HG03571 (cell line): ENCODE measurements at regions not wholly inside any gene's neighbourhood (a gene's known extent, or its start where the extent isn't known, plus 50 kb on each side); places are given as distances from the start of the nearest gene placed in this dataset.
"Not testable (repeated sequence)": the region's sequence is repeated elsewhere in the genome, so short reads cannot be mapped to it uniquely, and the experiment has no call there.

Source experiments
- ATAC-seq: cut with Tn5 transposase; IDR thresholded peaks from one replicate; pipeline ENCODE4 v1.9.1; 2021; ENCODE audit not compliant: unreplicated experiment

DNA sequence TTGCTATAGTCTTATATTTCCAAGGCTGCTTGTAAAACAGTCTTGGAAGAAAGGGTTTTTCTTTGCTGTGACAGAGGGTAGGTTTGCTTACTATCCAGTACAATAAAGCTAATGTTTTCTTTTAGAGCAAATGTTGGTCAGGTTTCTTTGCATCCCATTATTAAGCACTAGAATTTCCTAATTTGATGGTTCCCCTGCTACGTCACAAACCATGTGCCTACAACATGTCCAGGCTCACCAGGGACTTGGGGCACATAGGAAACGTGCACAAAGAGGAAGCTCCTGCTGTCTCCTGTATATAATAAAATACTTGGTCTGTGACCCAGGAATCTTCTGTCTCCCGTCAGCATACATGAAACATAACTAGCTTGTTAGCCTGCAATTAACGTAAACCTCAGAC lies 486.3 kb upstream of the LRFN5 start:
- ATAC-seq: no peak

DNA sequence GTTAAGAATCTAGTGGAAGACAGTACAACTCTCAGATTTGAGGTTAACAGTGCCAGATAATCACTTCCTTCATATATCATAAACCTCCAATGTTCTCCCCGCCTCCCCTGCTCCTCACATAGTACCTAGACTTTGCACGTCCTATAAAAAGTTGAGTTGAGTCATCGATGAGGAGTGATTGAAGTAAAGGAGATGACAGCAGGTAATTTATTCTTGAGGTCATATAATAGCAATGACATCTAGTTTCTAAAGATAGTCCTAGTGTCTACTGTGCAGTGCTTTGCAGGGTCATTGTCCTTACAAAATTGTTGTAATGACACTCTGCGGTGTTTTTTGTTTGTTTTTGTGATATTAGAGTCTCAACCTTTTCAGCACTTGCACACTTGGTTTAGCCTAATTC lies 510.5 kb upstream of the LRFN5 start:
- ATAC-seq: no peak

DNA sequence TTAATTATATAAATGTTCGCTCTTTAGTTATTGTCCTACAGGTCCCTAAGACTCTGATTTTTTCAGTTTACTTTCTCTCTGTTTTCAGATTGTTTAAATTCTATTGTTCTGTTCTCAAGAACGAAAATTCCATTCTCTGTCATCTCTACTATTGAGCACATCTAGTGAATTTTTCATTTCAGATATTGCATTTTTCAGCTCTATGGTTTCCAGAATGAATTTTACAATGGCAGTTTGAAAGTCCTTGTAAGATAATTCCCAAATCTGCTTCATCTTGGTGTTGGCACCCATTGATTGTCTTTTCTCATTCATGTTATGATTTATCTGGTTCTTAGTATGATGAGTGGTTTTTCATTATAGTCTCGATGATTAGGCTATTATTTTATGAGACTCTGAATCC lies 519.6 kb upstream of the LRFN5 start:
- ATAC-seq: no peak

DNA sequence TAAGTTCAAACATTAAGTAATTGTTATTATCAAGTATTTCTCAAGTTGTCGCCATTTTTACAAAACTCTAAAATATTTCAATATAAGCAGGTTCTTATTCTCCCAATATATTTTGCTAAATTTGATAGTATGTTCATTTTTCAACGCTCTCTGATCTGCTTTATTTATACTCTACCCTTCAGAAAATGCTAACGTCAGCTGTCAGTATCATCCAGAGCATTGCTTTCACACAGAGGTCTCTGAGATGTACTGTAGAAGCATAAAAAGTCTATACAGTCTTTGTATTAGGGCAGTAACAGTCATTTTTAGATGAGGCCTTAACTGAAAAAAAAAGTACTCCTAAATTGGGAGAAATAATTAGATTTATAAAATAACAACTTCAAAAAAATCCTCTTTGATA lies 533.1 kb upstream of the LRFN5 start:
- ATAC-seq: no peak

DNA sequence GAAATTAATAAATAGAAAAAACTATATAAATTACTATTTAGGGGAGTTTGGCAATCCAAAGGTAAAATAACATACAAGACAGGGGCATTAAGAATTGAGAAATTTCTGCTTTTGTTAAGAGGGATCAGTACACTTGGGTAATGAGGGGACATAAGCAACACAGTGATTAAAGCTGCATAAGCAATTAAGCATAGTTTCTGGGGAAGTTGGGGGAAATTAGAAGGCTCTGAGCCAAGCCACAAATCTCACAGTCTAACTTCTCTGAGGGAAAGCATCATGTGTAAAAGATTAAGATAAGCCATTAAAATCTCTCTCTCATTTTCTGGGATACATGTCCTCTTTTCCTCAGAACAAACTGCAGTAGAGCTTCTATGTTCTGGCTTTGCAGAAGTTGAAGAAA lies 533.9 kb upstream of the LRFN5 start:
- no peak for ATAC-seq

DNA sequence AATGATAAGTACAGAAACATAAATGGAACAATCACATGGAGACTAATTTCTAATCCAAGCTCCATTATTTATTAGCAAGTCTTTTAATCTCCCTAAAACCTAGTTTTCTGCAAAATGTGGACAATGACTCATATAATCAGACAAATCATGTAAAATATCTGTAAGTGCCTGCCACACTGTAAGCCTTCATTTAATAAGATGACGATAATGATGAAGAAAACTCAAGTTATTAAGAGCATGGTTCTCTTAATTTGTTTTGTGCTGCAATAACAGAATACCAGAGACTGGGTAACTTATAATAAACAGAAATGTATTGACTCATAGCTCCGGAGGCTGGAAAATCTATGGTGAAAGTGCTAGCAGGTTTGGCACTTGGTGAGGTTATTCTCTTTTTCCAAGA lies 535.3 kb upstream of the LRFN5 start:
- ATAC-seq: no peak

DNA sequence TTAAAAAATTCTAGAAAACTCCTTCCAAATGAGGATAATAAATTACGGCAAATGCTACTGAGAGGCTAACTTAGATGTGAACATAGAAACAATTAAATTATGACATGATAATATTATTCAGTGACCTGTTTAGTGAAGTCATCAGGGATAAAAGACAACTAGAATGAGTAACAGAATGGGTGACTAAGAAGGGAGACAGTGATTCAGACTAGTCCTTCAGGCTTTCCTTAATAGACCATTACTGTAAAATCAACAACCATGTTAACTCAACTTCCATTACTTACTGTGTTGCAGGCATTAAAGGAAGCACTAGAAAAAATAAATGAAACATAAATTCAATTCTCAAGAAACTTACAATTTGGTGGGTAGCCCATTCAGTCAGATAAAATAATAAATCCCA lies 543.9 kb upstream of the LRFN5 start:
- no peak for ATAC-seq

DNA sequence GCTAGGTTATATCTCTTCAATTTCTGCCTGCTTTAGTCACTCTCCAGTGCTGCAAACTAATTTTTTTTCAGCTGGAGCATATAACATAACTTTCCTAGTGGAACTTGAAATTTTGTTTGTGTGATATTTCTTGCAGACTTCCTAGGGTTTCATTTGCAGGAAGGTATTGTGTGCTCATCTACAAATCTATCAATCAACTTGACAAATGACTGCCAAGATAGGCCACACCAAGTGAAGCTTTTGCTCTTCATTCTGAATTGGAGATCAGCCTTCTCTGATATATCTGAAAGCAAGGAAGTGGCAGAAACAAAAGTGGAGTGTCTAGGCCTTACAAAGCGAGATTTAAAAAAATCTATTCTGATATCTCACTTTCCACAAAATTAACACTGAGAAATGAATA lies 551.1 kb upstream of the LRFN5 start:
- ATAC-seq: no peak

DNA sequence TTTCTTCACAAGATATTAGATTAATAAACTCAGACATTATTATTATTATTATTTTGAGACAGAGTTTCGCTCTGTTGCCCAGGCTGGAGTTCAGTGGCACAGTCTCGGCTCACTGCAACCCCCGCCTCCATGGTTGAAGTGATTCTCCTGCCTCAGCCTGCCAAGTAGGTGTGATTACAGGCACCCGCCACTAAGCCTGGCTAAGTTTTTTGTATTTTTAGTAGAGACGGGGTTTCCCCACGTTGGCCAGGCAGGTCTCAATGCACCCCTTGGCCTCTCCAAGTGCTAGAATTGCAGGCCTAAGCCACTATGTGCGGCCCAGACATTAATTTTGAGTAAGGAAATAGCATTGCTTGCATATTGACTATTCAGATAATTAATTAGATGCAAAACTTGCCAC lies 554.9 kb upstream of the LRFN5 start:
- ATAC-seq: no peak

DNA sequence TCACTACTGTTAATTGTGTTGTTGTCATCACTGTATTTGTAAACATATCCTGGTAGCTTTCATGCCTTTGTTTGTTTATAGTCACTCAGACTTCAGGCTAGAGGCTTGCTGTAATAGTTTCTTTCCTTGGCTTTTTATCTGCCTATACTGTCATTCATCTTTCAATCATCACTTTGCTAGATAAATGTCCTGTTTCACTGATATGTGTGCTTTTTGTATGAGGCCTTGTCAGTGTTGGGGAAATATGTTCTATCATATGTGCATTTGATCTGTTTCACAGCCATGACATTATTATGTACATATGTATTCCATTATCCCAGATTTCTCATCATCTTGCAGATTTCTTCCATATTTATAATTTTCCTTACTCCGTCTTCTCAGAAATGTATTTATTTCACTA lies 558.9 kb upstream of the LRFN5 start:
- ATAC-seq: no peak

DNA sequence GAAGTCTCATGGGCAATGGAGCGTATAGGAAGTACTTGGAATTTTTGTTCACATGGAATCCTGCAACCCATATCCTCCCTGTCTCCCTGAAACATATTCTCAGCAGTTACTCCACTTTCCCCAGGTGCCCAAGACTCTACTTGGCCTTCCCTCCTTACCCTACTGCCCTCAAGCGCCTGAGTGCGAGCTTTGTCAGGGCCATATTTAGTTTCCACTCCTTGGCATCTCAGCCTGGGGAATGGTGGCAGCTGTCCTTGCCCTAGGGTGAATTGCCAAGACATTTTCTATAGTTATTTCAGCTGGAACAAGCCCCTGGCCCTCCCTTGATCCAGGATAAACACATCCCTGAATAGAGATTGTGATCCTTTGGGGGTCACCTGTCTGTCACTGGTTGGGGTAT lies 569.3 kb upstream of the LRFN5 start:
- ATAC-seq: no peak

DNA sequence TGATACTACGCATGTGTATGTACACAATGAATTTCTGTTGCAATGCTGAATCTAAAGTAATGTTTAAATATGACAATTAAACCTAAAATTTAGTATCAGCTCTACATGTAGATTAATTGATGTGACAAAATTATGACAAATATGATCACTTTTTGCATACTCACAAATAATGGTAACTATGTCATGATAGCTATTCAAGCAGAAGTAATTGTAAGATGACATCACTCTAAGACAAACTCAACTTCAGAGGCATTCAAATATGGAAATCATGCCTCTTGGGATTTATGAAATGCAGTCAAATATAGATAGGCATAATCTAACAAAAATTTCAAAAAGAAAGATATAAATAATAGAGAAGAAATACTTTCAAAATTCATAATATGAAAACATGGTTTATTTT lies 571.7 kb upstream of the LRFN5 start:
- no peak for ATAC-seq

DNA sequence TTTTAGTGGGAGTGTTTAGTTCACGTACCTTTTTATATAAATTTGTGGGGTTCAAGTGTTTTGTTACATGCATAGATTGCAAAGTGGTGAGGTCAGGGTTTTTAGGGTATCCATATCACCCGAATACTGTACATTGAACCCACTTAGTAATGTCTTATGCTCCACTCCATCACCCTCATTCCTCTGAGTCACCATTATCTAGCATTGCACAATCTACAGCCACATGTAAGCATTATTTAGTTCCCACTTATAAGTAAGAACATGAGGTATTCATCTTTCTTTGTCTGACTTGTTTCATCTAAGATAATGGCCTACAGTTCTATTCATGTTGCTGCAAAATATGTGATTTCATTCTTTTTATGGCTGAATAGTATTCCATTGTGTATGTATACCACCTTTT lies 583.7 kb upstream of the LRFN5 start:
- no peak for ATAC-seq

DNA sequence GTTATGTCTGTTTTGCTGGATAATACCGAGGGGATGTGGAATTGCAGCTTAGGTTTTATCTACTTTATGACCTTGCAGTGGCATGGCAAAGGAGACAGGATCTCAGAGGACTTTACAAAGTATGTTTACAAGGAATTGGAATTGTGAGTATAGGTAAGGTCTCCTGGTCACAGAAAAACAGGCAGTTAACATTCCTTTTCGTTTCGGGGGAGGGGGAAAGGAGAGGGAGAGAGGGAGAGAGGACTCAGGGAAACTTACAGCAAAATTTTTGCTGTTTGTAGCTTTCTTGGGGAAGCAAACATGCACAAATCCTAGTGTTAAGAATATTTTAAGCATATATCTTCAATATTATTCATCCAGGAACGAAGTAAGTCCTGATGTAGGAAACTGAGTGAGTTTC lies 590.5 kb upstream of the LRFN5 start:
- no peak for ATAC-seq

DNA sequence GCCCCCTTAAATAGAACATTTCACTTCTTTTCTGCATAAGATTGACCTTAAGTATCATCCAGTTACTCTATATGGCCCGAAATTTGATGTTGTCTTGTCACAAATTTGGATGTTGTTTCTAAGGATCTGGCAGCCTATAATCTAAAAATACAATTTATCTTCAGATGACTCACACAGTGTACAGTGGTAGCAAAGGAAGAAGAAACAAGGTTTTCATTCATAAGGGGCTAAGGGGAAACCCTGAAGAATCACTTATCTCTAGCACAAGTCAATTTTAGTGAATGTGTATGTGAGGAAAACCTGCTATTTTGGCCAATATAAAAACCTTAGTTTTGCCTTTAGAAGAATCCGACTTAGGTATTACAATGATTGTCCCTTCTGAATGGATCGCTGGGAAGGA lies 606.3 kb upstream of the LRFN5 start:
- ATAC-seq: no peak

DNA sequence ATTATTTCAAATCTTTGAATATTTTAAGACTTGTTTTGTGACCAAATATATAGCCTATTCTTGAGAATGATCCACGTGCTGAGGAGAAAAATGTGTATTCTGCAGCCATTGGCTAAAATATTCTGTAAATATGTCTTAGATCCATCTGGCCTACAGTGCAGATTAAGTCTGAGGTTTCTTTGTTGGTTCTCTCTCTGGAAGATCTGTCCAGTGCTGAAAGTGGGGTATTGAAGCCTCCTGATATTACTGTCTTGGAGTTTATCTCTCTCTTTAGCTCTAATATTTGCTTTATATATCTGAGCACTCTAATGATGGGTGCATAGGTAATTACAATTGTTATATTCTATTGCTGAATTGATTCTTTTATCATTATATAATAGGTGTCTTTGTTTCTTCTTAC lies 617.4 kb upstream of the LRFN5 start:
- ATAC-seq: no peak

DNA sequence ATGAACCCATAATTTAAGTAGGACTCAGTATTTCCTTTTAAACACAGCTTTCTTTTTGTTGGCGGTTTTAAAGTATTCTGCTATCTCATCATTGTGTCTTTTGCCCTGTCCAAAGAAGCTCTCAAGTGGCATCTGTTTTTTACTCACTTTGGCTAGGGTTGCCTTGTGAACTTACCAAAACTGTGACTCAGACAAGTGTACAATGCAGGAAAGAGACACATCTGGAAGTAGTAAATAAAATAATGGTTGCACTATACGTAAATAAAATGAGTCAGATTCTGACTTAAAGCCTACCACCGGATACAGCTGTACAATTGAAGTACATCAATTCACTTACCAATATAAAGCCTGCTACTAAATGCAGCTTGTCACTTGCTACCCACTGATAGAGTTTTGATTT lies 619.2 kb upstream of the LRFN5 start:
- no peak for ATAC-seq

DNA sequence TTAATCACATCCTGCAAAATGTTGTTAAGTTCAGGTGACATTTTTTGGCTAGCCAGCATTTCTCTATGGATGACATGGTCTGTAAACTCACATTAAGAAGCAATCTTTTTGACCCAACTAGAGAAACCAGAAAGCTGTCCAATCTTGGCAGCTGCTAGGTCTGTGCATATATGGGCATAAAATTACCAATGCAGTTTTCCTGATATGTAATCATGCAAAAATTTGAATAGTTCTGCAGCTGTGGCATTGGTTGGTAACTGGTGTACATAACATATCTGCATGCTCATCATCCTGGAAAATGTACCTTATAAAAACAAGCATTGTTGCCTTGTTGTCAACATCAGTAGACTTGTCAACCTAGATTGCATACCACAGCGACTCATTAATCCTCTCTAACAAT lies 620.0 kb upstream of the LRFN5 start:
- no peak for ATAC-seq

DNA sequence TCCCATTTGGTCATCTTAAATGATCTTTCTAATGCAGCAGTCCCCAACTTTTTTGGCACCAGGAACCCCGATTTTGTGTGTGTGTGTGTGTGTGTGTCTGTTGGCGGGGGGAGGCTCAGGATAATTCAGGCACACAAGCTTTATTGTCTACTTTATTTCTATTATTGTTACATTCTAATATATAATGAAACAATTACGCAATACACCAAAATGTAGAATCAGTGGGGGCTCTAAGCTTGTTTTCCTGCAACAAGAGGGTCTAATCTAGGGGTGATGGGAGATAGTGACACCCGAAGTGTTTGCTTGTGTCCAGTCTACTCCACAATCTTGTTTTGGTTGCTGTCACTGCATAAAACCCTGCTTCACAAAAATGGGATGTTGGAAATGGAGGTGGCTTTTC lies 621.1 kb upstream of the LRFN5 start:
- no peak for ATAC-seq

DNA sequence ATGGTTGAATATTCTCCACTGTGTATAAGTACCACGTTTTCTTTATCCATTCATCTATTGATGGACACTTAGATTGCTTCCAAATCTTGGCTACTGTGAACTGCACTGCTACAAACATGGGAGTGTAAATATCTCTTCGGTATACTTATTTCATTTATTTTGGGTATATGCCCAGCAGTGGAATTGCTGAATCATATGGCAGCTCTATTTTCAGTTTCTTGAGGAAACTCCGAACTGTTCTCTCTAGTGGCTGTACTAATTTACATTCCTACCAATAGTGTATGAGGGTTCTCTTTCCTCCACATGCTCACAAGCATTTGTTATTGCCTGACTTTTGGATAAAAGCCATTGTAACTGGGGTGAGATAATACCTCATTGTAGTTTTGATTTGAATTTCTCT lies 623.1 kb upstream of the LRFN5 start:
- no peak for ATAC-seq

DNA sequence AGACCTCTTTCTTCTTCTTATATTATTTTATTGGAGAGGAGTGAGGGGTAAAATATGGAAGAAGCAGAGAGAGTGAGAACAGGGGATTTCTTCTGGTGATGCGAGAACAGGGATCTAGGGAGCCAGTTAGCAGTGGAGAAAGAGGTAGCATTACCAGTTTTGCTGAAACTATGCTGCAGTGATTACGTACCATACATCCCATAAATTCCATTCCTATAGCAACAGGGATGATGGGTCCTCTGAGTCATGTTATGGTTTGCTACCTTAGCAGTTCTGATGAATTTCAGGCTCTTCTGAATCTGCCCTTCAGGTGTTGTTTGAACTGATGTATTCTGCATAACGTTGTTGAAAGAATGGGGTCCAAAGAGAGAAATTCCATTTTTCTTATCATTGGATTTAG lies 625.4 kb upstream of the LRFN5 start:
- no peak for ATAC-seq

DNA sequence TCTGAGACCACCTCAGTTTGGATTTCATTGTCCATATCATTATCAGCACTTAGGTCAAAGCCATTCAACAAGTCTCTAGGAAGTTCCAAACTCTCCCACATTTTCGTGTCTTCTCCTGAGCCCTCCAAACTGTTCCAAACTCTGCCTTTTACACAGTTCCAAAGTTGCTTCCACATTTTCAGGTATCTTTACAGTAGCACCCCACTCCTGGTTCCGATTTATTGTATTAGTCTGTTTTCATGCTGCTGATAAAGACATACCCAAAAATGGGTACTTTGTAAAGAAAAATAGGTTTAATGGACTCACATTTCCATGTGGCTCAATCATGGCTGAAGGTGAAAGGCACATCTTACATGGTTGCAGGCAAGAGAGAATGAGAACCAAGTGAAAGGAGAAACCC lies 646.4 kb upstream of the LRFN5 start:
- not testable (repeated sequence) for ATAC-seq

DNA sequence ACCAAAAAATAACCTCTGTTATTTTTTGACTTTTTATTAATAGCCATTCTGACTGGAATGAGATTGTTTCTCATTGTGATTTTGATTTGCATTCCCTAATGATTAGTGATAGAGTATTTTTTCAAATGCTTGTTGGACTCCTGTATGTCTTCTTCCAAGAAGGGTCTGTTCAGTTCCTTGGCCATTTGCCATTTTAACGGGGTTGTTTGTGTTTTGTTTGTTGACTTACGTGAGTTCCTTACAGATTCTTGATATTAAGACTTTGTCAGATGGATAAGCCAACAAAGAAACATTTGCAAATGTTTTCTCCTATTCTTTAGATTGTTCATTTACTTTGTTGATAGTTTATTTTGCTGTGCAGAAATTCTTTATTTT lies 651.6 kb upstream of the LRFN5 start:
- ATAC-seq: no peak

DNA sequence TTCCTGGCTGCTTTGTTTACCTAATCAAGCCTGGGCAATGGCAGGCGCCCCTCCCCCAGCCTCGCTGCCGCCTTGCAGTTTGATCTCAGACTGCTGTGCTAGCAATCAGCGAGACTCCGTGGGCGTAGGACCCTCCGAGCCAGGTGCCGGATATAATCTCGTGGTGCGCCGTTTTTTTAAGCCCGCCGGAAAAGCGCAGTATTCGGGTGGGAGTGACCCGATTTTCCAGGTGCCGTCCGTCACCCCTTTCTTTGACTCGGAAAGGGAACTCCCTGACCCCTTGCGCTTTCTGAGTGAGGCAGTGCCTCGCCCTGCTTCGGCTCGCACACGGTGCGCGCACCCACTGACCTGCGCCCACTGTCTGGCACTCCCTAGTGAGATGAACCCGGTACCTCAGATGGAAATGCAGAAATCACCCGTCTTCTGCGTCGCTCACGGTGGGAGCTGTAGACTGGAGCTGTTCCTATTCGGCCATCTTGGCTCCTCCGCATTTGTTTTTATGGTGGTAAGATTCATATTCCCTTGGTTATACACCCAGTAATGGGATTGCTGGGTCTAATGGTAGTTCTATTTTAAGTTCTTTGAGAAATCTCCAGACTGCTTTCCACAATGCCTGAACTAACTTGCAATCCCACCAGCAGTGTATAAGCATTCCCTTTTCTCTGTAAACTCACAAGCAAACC lies 652.1 kb upstream of the LRFN5 start:
- ATAC-seq: not testable (repeated sequence)
